ENCODE measurements at regions not wholly inside any gene's neighbourhood (a gene's known extent, or its start where the extent isn't known, plus 50 kb on each side); places are given as distances from the start of the nearest gene placed in this dataset.

DNA sequence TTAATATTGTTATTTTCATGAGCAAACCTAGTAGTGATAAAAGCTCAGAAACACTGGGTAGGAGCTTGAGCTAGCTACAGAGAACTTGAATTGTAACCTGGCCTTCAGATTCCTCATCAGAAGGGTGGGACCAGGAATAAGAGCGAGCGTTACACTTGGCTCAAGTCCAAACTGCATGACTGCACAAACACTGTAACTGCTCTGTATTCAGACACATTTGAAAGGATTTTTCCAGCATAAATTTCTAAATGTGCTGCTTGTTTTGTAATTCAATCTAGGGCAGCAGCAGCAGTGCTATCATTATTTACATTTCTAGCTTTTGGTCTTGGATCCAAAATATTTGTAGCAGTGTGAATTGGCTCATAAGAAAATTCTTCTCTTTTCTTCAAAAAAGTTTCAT, 133.0 kb upstream of the TMLHE start:
- no peaks in the 10 kb centered on the region for H3K9me1 ChIP-seq (replicated peaks; ENCODE audit: control insufficient read depth, extremely low read depth, insufficient read depth, low read length)
- H3K4me1 ChIP-seq (ENCODE audit: control insufficient read depth, extremely low read depth, insufficient read depth, low read length) = no peaks in the 10 kb centered on the region
- H3K4me3 ChIP-seq (replicated peaks in 1 of 3; ENCODE audit: insufficient read depth in 1 of 3, low read depth in 1 of 3, low read length in 3 of 3) = no peak overlapping the region
- no peaks in the 10 kb centered on the region for H4K20me1 ChIP-seq (replicated peaks; ENCODE audit: control insufficient read depth, extremely low read depth, insufficient read depth, low read length)
- BruUV-seq (replicated peaks) = no TSS peak
- H3K79me2 ChIP-seq (ENCODE audit: control insufficient read depth, insufficient read depth, low read length) = no peaks in the 10 kb centered on the region
- POLR2A ChIA-PET = no interaction called here
- H3K9ac ChIP-seq (replicated peaks; ENCODE audit: extremely low read depth, insufficient read depth, low read length) = no peak overlapping the region
- CTCF ChIA-PET = no interaction called here
- dilution Hi-C loops (cut with MboI; ENCODE audit: extremely low pct_ligation_motif_present, low sequenced_read_pairs) (no loop called here), intact Hi-C loops (cut with micrococcal nuclease) (loop anchor here (1.0 kb wide), 1 partner anchor 132 kb away; no protein-coding TSS in a partner anchor)
- H3K9me3 ChIP-seq (replicated peaks; ENCODE audit: control insufficient read depth, insufficient read depth, low read length) = no peaks in the 10 kb centered on the region
- no peak overlapping the region for H2AFZ ChIP-seq (ENCODE audit: low read depth, low read length)
- TF ChIP-seq FOS (IDR thresholded peaks at IDR 0.05; ENCODE audit: borderline replicate concordance, insufficient read depth, low read length) (no peak), POLR2AphosphoS5 (IDR thresholded peaks at IDR 0.05; ENCODE audit: insufficient read depth, low read depth, low read length) (no peak), EZH2 (IDR thresholded peaks at IDR 0.05; ENCODE audit: borderline replicate concordance, low read depth, low read length, severe bottlenecking) (no peak), MYC (IDR thresholded peaks at IDR 0.05; ENCODE audit: low read depth, low read length) (no peak), JUN (IDR thresholded peaks at IDR 0.05; ENCODE audit: borderline replicate concordance, insufficient read depth, insufficient read length, low read depth) (no peak), GATA2 (IDR thresholded peaks at IDR 0.05; ENCODE audit: insufficient read depth, insufficient read length, low read depth, low read length) (no peak), POLR2A (IDR thresholded peaks at IDR 0.05; ENCODE audit: low read depth, low read length) (no peak)
- TF ChIP-seq, protein P1, sequence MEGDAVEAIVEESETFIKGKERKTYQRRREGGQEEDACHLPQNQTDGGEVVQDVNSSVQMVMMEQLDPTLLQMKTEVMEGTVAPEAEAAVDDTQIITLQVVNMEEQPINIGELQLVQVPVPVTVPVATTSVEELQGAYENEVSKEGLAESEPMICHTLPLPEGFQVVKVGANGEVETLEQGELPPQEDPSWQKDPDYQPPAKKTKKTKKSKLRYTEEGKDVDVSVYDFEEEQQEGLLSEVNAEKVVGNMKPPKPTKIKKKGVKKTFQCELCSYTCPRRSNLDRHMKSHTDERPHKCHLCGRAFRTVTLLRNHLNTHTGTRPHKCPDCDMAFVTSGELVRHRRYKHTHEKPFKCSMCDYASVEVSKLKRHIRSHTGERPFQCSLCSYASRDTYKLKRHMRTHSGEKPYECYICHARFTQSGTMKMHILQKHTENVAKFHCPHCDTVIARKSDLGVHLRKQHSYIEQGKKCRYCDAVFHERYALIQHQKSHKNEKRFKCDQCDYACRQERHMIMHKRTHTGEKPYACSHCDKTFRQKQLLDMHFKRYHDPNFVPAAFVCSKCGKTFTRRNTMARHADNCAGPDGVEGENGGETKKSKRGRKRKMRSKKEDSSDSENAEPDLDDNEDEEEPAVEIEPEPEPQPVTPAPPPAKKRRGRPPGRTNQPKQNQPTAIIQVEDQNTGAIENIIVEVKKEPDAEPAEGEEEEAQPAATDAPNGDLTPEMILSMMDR (IDR thresholded peaks at IDR 0.05; ENCODE audit: extremely low read depth in 1 of 2, insufficient read depth in 1 of 2, low read depth in 1 of 2, low read length in 2 of 2) = no peak
- TF ChIP-seq, protein P2, sequence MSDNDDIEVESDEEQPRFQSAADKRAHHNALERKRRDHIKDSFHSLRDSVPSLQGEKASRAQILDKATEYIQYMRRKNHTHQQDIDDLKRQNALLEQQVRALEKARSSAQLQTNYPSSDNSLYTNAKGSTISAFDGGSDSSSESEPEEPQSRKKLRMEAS (IDR thresholded peaks at IDR 0.05; ENCODE audit: insufficient read depth, insufficient read length) = no peak
- H3K36me3 ChIP-seq (ENCODE audit: control insufficient read depth in 2 of 2, extremely low read depth in 1 of 2, insufficient read depth in 2 of 2, low read length in 2 of 2) = no peaks in the 10 kb centered on the region
- peak; percentile 41 for DNase-seq (ENCODE audit: low read depth, low spot score)
- no peak for FAIRE-seq
- H3K27me3 ChIP-seq (ENCODE audit: control insufficient read depth in 2 of 2, insufficient read depth in 2 of 2, low read length in 2 of 2) = no peaks in the 10 kb centered on the region
- H3K4me2 ChIP-seq (ENCODE audit: insufficient read depth, low read length) = no peak overlapping the region
- H3K27ac ChIP-seq (ENCODE audit: insufficient read depth, low read depth, low read length) = no peak overlapping the region

Data from endothelial cell of umbilical vein (primary cell).